Ovary (tissue), 3 donors: ENCODE measurements at regions not wholly inside any gene's neighbourhood (a gene's known extent, or its start where the extent isn't known, plus 50 kb on each side); places are given as distances from the start of the nearest gene placed in this dataset.

ENCODE experiments used
- POLR2A ChIP-seq: fragments of 450-650 bp; IDR thresholded peaks from one replicate; pipeline ENCODE4 v1.6.1; 2017; ENCODE audit warnings: antibody characterized with exemption, mild to moderate bottlenecking, moderate library complexity
- TF ChIP-seq, protein P1 (sequence below), 3 donors: fragments of 450-650 bp in 2 of 3; fragments of 200-600 bp in 1 of 3; IDR thresholded peaks; one replicate each; pipeline versions ENCODE4 v1.5.1 to v1.8.0; 2016 to 2022; ENCODE audit warnings: antibody characterized with exemption in 3 of 3, mild to moderate bottlenecking in 1 of 3
- donor health status: DM: no; HTN: no; CAD: no.

DNA sequence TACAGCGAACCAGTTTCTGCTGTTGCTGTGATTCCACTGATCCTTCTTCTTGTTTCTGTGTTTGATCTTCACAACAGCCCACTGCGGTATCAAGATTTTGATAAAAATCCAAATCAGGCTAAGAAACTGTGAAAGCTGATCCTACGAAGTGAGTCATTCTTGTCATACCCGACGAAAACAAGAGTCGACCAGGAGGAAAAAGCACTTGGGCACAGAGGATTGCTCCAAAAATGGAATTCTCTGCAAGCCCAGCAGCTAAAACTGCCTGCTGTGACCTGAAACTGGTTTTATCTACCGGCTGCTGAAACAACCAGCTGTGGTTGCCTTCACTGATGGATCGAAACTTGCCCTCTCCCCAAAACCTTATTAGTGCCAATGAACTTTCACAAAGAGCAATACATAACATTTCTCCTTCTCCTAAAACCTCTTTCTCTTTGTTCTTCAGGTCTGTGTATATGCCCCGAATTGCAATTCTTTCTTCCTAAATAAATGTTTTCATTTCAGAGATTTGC, 607.0 kb upstream of the PRKX start:
- TF ChIP-seq, protein P1, sequence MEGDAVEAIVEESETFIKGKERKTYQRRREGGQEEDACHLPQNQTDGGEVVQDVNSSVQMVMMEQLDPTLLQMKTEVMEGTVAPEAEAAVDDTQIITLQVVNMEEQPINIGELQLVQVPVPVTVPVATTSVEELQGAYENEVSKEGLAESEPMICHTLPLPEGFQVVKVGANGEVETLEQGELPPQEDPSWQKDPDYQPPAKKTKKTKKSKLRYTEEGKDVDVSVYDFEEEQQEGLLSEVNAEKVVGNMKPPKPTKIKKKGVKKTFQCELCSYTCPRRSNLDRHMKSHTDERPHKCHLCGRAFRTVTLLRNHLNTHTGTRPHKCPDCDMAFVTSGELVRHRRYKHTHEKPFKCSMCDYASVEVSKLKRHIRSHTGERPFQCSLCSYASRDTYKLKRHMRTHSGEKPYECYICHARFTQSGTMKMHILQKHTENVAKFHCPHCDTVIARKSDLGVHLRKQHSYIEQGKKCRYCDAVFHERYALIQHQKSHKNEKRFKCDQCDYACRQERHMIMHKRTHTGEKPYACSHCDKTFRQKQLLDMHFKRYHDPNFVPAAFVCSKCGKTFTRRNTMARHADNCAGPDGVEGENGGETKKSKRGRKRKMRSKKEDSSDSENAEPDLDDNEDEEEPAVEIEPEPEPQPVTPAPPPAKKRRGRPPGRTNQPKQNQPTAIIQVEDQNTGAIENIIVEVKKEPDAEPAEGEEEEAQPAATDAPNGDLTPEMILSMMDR (IDR thresholded peaks at IDR 0.05): no peak
- TF ChIP-seq POLR2A: no peak
